H1 (cell line): ENCODE measurements at regions not wholly inside any gene's neighbourhood (a gene's known extent, or its start where the extent isn't known, plus 50 kb on each side); places are given as distances from the start of the nearest gene placed in this dataset.

Experiments used
- CTCF ChIA-PET: fragments of 300-600 bp; sonication (Branson Sonifier 250); formaldehyde crosslinking; loops from one replicate; lab custom pipeline; 2021; ENCODE audit not compliant: partially characterized antibody; lab: Charles Lee
- POLR2A ChIA-PET: fragments of 300-600 bp; sonication (Branson Sonifier 250); formaldehyde crosslinking; loops from one replicate; lab custom pipeline; 2021; ENCODE audit warnings: inconsistent platforms; ENCODE audit not compliant: partially characterized antibody; lab: Charles Lee
- DNase-seq, 2 experiments: peaks; one replicate each; pipeline versions ENCODE4 v3.0.0 to v3.0.0-alpha.2; 2010 to 2022; ENCODE audit warnings: low spot score in 2 of 2, low read depth in 1 of 2, mixed read lengths in 1 of 2
- FAIRE-seq: peaks from 2 replicates; lab custom pipeline; 2011; peaks lifted over from hg19 to GRCh38; lab: Jason Lieb, UNC
- H2AFZ ChIP-seq: 2 replicates; pipeline ENCODE4 v1.8.1; 2012; ENCODE audit warnings: low read length, inconsistent platforms
- H2AK5ac ChIP-seq: 2 replicates; pipeline ENCODE4 v1.6.1; 2013; ENCODE audit warnings: low read depth, low read length
- H2BK120ac ChIP-seq: replicated peaks from 2 replicates; pipeline ENCODE3; 2013; ENCODE audit warnings: low read depth, low read length, inconsistent platforms
- H2BK12ac ChIP-seq: 2 replicates; pipeline ENCODE4 v1.6.1; 2013; ENCODE audit warnings: low read depth, low read length
- H2BK15ac ChIP-seq: 2 replicates; pipeline ENCODE4 v1.6.1; 2013; ENCODE audit warnings: low read length
- H2BK20ac ChIP-seq: 2 replicates; pipeline ENCODE4 v1.6.1; 2013; ENCODE audit warnings: low read length
- H2BK5ac ChIP-seq: 2 replicates; pipeline ENCODE4 v1.6.1; 2013; ENCODE audit warnings: low read depth, low read length
- H3K14ac ChIP-seq: 2 replicates; pipeline ENCODE4 v1.6.1; 2013; ENCODE audit warnings: inconsistent platforms; ENCODE audit not compliant: insufficient read length
- H3K18ac ChIP-seq: 2 replicates; pipeline ENCODE4 v1.6.1; 2013; ENCODE audit warnings: low read length; ENCODE audit errors: extremely low read depth
- H3K23ac ChIP-seq: 2 replicates; pipeline ENCODE4 v1.6.1; 2013; ENCODE audit warnings: inconsistent platforms; ENCODE audit not compliant: insufficient read length
- H3K23me2 ChIP-seq: 2 replicates; pipeline ENCODE4 v1.6.1; 2013; ENCODE audit warnings: low read depth, low read length
- H3K27ac ChIP-seq: 2 replicates; pipeline ENCODE4 v1.6.1; 2011; ENCODE audit warnings: low read depth, low read length, inconsistent platforms
- H3K27me3 ChIP-seq, 4 experiments: replicated peaks in 1 of 4; 1 replicate in 1 of 4; 2 replicates in 3 of 4; pipeline versions ENCODE4 v1.6.1 to v1.8.1; 2011 to 2013; ENCODE audit warnings: low read length in 3 of 4, mild to moderate bottlenecking in 3 of 4, inconsistent platforms in 2 of 4, mixed read lengths in 2 of 4, moderate library complexity in 1 of 4; ENCODE audit not compliant: control insufficient read depth in 3 of 4, insufficient read depth in 3 of 4; ENCODE audit errors: extremely low read depth in 1 of 4
- H3K36me3 ChIP-seq, 4 experiments: 2 replicates each; pipeline versions ENCODE4 v1.6.1 to v1.8.1; 2011 to 2013; ENCODE audit warnings: mild to moderate bottlenecking in 4 of 4, low read length in 3 of 4, moderate library complexity in 2 of 4, control low read depth in 1 of 4, inconsistent platforms in 1 of 4; ENCODE audit not compliant: insufficient read depth in 4 of 4, control insufficient read depth in 2 of 4
- H3K4ac ChIP-seq: replicated peaks from 2 replicates; pipeline ENCODE3; 2013; ENCODE audit warnings: low read length, low read depth, mixed read lengths, inconsistent platforms; ENCODE audit not compliant: insufficient read length
- H3K4me1 ChIP-seq, 4 experiments: replicated peaks in 1 of 4; 1 replicate in 1 of 4; 2 replicates in 3 of 4; pipeline versions ENCODE4 v1.6.1 to v1.8.1; 2011 to 2013; ENCODE audit warnings: low read length in 3 of 4, inconsistent platforms in 2 of 4, mixed read lengths in 1 of 4; ENCODE audit not compliant: insufficient read depth in 4 of 4, control insufficient read depth in 3 of 4
- H3K4me2 ChIP-seq, 2 experiments: 2 replicates each; pipeline versions ENCODE4 v1.6.1 to v1.8.1; 2011 to 2013; ENCODE audit warnings: low read depth in 2 of 2, low read length in 2 of 2, control low read depth in 1 of 2, inconsistent platforms in 1 of 2, mild to moderate bottlenecking in 1 of 2; ENCODE audit not compliant: insufficient read depth in 1 of 2
- H3K4me3 ChIP-seq, 4 experiments: fragments of 200-600, 300-600 bp in 1 of 4; sonication (generic), shearing (Covaris generic), sonication (Bioruptor Twin) in 1 of 4; 2 replicates each; pipeline versions ENCODE4 v1.5.1 to v1.8.1; 2011 to 2016; ENCODE audit warnings: low read length in 4 of 4, low read depth in 3 of 4, control low read depth in 2 of 4, inconsistent platforms in 2 of 4, mild to moderate bottlenecking in 2 of 4, mixed read lengths in 1 of 4, moderate library complexity in 1 of 4; ENCODE audit not compliant: insufficient read depth in 2 of 4; ENCODE audit errors: extremely low read depth in 1 of 4
- H3K56ac ChIP-seq: replicated peaks from 2 replicates; pipeline ENCODE3; 2013; ENCODE audit warnings: low read depth, mild to moderate bottlenecking, mixed read lengths, low read length, inconsistent platforms; ENCODE audit not compliant: insufficient read length
- H3K79me1 ChIP-seq: 2 replicates; pipeline ENCODE4 v1.6.1; 2013; ENCODE audit warnings: low read depth, low read length, control low read depth
- H3K79me2 ChIP-seq, 2 experiments: 2 replicates each; pipeline versions ENCODE4 v1.6.1 to v1.8.1; 2012 to 2013; ENCODE audit warnings: low read length in 2 of 2, mild to moderate bottlenecking in 2 of 2, inconsistent platforms in 1 of 2; ENCODE audit not compliant: insufficient read depth in 2 of 2, control insufficient read depth in 1 of 2
- H3K9ac ChIP-seq, 4 experiments: replicated peaks in 1 of 4; 1 replicate in 1 of 4; 2 replicates in 3 of 4; pipeline versions ENCODE4 v1.6.1 to v1.8.1; 2011 to 2013; ENCODE audit warnings: low read depth in 3 of 4, low read length in 3 of 4, control low read depth in 2 of 4, mild to moderate bottlenecking in 2 of 4, moderate library complexity in 2 of 4, inconsistent platforms in 1 of 4; ENCODE audit errors: extremely low read depth in 1 of 4
- H3K9me3 ChIP-seq, 2 experiments: 2 replicates each; pipeline versions ENCODE4 v1.6.1 to v1.8.1; 2012 to 2013; ENCODE audit warnings: mild to moderate bottlenecking in 2 of 2, moderate library complexity in 2 of 2, control low read depth in 1 of 2, inconsistent platforms in 1 of 2, low read depth in 1 of 2, low read length in 1 of 2, mixed read lengths in 1 of 2; ENCODE audit not compliant: insufficient read depth in 2 of 2
- H4K20me1 ChIP-seq, 2 experiments: replicated peaks in 1 of 2; 2 replicates each; pipeline versions ENCODE3 to v1.8.1; 2011 to 2013; ENCODE audit warnings: inconsistent platforms in 2 of 2, low read length in 2 of 2, mild to moderate bottlenecking in 1 of 2; ENCODE audit not compliant: insufficient read depth in 2 of 2, control insufficient read depth in 1 of 2
- H4K5ac ChIP-seq: 2 replicates; pipeline ENCODE4 v1.6.1; 2013; ENCODE audit warnings: low read length, low read depth, mixed read lengths, inconsistent platforms; ENCODE audit not compliant: insufficient read length
- H4K8ac ChIP-seq: 2 replicates; pipeline ENCODE4 v1.8.0; 2013; ENCODE audit warnings: mild to moderate bottlenecking, moderate library complexity, low read length, inconsistent platforms; ENCODE audit not compliant: insufficient read depth; ENCODE audit errors: extremely low read depth
- H4K91ac ChIP-seq: replicated peaks from 2 replicates; pipeline ENCODE3; 2013; ENCODE audit warnings: low read length, mixed read lengths, inconsistent platforms; ENCODE audit not compliant: insufficient read length
- ATF3 ChIP-seq: IDR thresholded peaks from 2 replicates; pipeline ENCODE4 v1.6.1; 2011; ENCODE audit warnings: low read depth, mild to moderate bottlenecking, low read length; ENCODE audit not compliant: insufficient read depth
- BRCA1 ChIP-seq: IDR thresholded peaks from 2 replicates; pipeline ENCODE4 v1.6.1; 2012; ENCODE audit warnings: low read depth, low read length, improper control_type of control experiment
- CBX5 ChIP-seq: fragments of 300-800, 300-1000 bp; sonication (generic); IDR thresholded peaks from 2 replicates; pipeline ENCODE4 v1.7.1; 2016; ENCODE audit warnings: antibody characterized with exemption, low read length, low read depth
- JUND ChIP-seq: IDR thresholded peaks from 2 replicates; pipeline ENCODE4 v1.6.1; 2011; ENCODE audit warnings: mild to moderate bottlenecking, improper control_type of control experiment, low read length
- NANOG ChIP-seq: IDR thresholded peaks from 2 replicates; pipeline ENCODE4 v1.6.1; 2011; ENCODE audit warnings: low read length, low read depth, mild to moderate bottlenecking, inconsistent platforms; ENCODE audit not compliant: insufficient read depth, poor library complexity, severe bottlenecking
- NRF1 ChIP-seq: IDR thresholded peaks from 2 replicates; pipeline ENCODE4 v1.6.1; 2011; ENCODE audit warnings: mild to moderate bottlenecking, low read depth, low read length, improper control_type of control experiment
- RBBP5 ChIP-seq: IDR thresholded peaks from 2 replicates; pipeline ENCODE4 v1.7.1; 2012; ENCODE audit warnings: low read depth, mild to moderate bottlenecking, inconsistent platforms, low read length, moderate library complexity, borderline replicate concordance
- SUZ12 ChIP-seq: fragments of 200-600 bp; sonication (generic); IDR thresholded peaks from 2 replicates; pipeline ENCODE4 v1.6.1; 2012; ENCODE audit warnings: mild to moderate bottlenecking, inconsistent platforms, low read length, moderate library complexity, mixed read lengths
- WGBS, 2 experiments: shearing (Covaris generic) in 1 of 2; methylation state at CpG; one replicate each; pipeline versions ENCODE4 v1.1.6 to v1.1.7; 2013 to 2015; ENCODE audit warnings: low lambda C conversion rate in 2 of 2, mixed read lengths in 2 of 2, inconsistent platforms in 1 of 2, low coverage in 1 of 2, missing lambda C conversion rate in 1 of 2; ENCODE audit not compliant: insufficient replicate concordance in 2 of 2, insufficient coverage in 1 of 2, insufficient read length in 1 of 2; ENCODE audit errors: extremely low coverage in 1 of 2, missing lambda C conversion rate in 1 of 2; 5-methylcytosine and 5-hydroxymethylcytosine counted together
- TF ChIP-seq, protein P1 (sequence below): IDR thresholded peaks from 2 replicates; pipeline ENCODE4 v1.6.1; 2011; ENCODE audit warnings: low read length, improper control_type of control experiment
- TF ChIP-seq, protein P2 (sequence below): IDR thresholded peaks from 2 replicates; pipeline ENCODE4 v1.6.1; 2012; ENCODE audit warnings: inconsistent platforms

GRCh38 chr11:28739489-28740280 lies 631.5 kb downstream of the METTL15 start:
- Histone ChIP-seq H3K9ac (no peak overlapping the region), H4K20me1 (no peaks in the 10 kb centered on the region), H3K18ac (no peak overlapping the region), H3K4me3 (no peak overlapping the region), H2BK120ac (no peak overlapping the region), H3K79me1 (no peaks in the 10 kb centered on the region), H4K8ac (no peak overlapping the region), H2AK5ac (no peak overlapping the region), H3K4ac (no peak overlapping the region), H2BK20ac (no peak overlapping the region), H2BK15ac (no peak overlapping the region), H3K14ac (no peak overlapping the region), H3K56ac (no peak overlapping the region), H3K79me2 (no peaks in the 10 kb centered on the region), H3K4me1 (peaks cover 0 to 3% (median 0%) of the 10 kb centered on the region in 4 experiments; a peak in 1 of 7 replicates), H3K4me2 (no peak overlapping the region), H3K27ac (no peak overlapping the region), H4K5ac (no peak overlapping the region), H4K91ac (no peak overlapping the region), H3K23ac (no peak overlapping the region), H2AFZ (no peak overlapping the region), H2BK12ac (no peak overlapping the region), H3K27me3 (no peaks in the 10 kb centered on the region), H3K9me3 (no peaks in the 10 kb centered on the region), H2BK5ac (no peak overlapping the region), H3K36me3 (no peaks in the 10 kb centered on the region), H3K23me2 (no peaks in the 10 kb centered on the region)
- POLR2A ChIA-PET: no interaction called here
- CTCF ChIA-PET: interaction anchor here (0.6 to 1.0 kb wide), 2 partner anchors 38 to 145 kb away, joined by 3 read pairs; no protein-coding TSS in a partner anchor
- DNase-seq (no peak), FAIRE-seq (no peak)
- 92% methylated on average over 4 of the region's 4 CpGs; no CpG with 5 or more reads in 1 of the 2 experiments for WGBS, 2 experiments
- TF ChIP-seq, protein P1, sequence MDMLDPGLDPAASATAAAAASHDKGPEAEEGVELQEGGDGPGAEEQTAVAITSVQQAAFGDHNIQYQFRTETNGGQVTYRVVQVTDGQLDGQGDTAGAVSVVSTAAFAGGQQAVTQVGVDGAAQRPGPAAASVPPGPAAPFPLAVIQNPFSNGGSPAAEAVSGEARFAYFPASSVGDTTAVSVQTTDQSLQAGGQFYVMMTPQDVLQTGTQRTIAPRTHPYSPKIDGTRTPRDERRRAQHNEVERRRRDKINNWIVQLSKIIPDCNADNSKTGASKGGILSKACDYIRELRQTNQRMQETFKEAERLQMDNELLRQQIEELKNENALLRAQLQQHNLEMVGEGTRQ: no peak
- no peak for TF ChIP-seq JUND
- no peak for TF ChIP-seq RBBP5
- no peak for TF ChIP-seq NANOG
- TF ChIP-seq BRCA1: no peak
- TF ChIP-seq CBX5: no peak
- TF ChIP-seq NRF1: no peak
- no peak for TF ChIP-seq ATF3
- TF ChIP-seq SUZ12: no peak
- TF ChIP-seq, protein P2, sequence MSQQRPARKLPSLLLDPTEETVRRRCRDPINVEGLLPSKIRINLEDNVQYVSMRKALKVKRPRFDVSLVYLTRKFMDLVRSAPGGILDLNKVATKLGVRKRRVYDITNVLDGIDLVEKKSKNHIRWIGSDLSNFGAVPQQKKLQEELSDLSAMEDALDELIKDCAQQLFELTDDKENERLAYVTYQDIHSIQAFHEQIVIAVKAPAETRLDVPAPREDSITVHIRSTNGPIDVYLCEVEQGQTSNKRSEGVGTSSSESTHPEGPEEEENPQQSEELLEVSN: no peak
